ENCODE measurements at regions not wholly inside any gene's neighbourhood (a gene's known extent, or its start where the extent isn't known, plus 50 kb on each side); places are given as distances from the start of the nearest gene placed in this dataset.

DNA sequence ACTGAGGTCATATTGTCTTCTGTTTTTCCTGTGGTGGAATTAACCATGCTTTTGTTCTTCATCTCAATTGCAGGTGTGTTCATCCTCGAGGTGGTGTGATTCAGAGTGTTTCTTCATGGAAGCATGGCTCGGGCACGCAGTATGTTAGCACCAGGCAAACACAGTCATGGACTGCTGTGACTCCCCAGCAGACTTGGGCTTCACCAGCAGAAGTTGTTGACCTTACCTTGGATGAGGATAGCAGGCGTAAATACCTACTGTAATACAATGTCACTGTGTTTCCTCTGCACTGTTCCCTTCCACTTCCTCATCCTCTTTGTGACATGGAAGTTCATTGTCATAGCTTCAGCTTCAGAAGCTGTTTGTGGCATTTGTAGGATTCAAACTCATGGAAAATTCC is 158.7 kb downstream of the HAUS1 start:
- no peak overlapping the region for H2AFZ ChIP-seq (ENCODE audit: low read length)
- POLR2A ChIA-PET (ENCODE audit: partially characterized antibody), result interaction anchor here (1.4 kb wide), 1 partner anchor 9 kb away, joined by 4 read pairs; no protein-coding TSS in a partner anchor
- H2BK15ac ChIP-seq (ENCODE audit: low read length), result no peak overlapping the region; the same call in 1 of the 2 replicates
- no peak overlapping the region for H4K5ac ChIP-seq (ENCODE audit: insufficient read length, low read depth, low read length)
- H2AK5ac ChIP-seq (ENCODE audit: low read depth, low read length), result peak overlapping the region; percentile 99
- peak overlapping the region; percentile 99 for H2BK12ac ChIP-seq (ENCODE audit: low read depth, low read length)
- H2BK20ac ChIP-seq (ENCODE audit: low read length), result peak overlapping the region; percentile 24; the same call in 1 of the 2 replicates
- 0 out of 2 replicates have a peak overlapping the region, but pooled peaks have one; percentile 30 for H2BK5ac ChIP-seq (ENCODE audit: low read depth, low read length)
- H3K9ac ChIP-seq (replicated peaks in 1 of 4; ENCODE audit: extremely low read depth in 1 of 4, low read depth in 3 of 4, low read length in 3 of 4), result no peak overlapping the region
- no peaks in the 10 kb centered on the region for H3K9me3 ChIP-seq (ENCODE audit: insufficient read depth in 2 of 2, low read depth in 1 of 2, low read length in 1 of 2)
- no peaks in the 10 kb centered on the region for H4K20me1 ChIP-seq (replicated peaks in 1 of 2; ENCODE audit: control insufficient read depth in 1 of 2, insufficient read depth in 2 of 2, low read length in 2 of 2)
- peak overlapping the region; percentile 9 for H2BK120ac ChIP-seq (replicated peaks; ENCODE audit: low read depth, low read length)
- no peaks in the 10 kb centered on the region for H3K79me1 ChIP-seq (ENCODE audit: low read depth, low read length)
- no peak for DNase-seq (ENCODE audit: low read depth in 1 of 2, low spot score in 2 of 2)
- no peak overlapping the region for H3K27ac ChIP-seq (ENCODE audit: low read depth, low read length)
- H4K8ac ChIP-seq (ENCODE audit: extremely low read depth, insufficient read depth, low read length), result no peak overlapping the region
- peak overlapping the region; percentile 9 for H3K4ac ChIP-seq (replicated peaks; ENCODE audit: insufficient read length, low read depth, low read length)
- TF ChIP-seq JUND (IDR thresholded peaks at IDR 0.05; ENCODE audit: low read length) (no peak), YY1 (IDR thresholded peaks at IDR 0.05; ENCODE audit: low read depth, low read length) (no peak), POLR2A (IDR thresholded peaks at IDR 0.05; ENCODE audit: control extremely low read depth in 1 of 2, low read depth in 2 of 2, low read length in 2 of 2) (no peak), CHD2 (IDR thresholded peaks at IDR 0.05; ENCODE audit: low read length) (no peak)
- no peak for FAIRE-seq
- no peak overlapping the region for H3K4me3 ChIP-seq (ENCODE audit: extremely low read depth in 1 of 4, insufficient read depth in 2 of 4, low read depth in 3 of 4, low read length in 4 of 4)
- H3K4me1 ChIP-seq (replicated peaks in 1 of 4; ENCODE audit: control insufficient read depth in 3 of 4, insufficient read depth in 4 of 4, low read length in 3 of 4), result peaks cover 11 to 50% (median 35%) of the 10 kb centered on the region in 4 experiments
- H3K56ac ChIP-seq (replicated peaks; ENCODE audit: insufficient read length, low read depth, low read length), result no peak overlapping the region
- peak overlapping the region; percentile 48 for H4K91ac ChIP-seq (replicated peaks; ENCODE audit: insufficient read length, low read length)
- peak overlapping the region; percentile 83; the same call in 1 of the 2 replicates for H3K18ac ChIP-seq (ENCODE audit: extremely low read depth, low read length)
- no peak overlapping the region for H3K14ac ChIP-seq (ENCODE audit: insufficient read length)
- peak overlapping the region in 1 of 2 experiments; percentile 72; a peak in 1 of 4 replicates for H3K4me2 ChIP-seq (ENCODE audit: insufficient read depth in 1 of 2, low read depth in 2 of 2, low read length in 2 of 2)
- 85% methylated on average over 4 of the region's 4 CpGs; no CpG with 5 or more reads in 1 of the 2 experiments for WGBS, 2 experiments (ENCODE audit: extremely low coverage in 1 of 2, insufficient coverage in 1 of 2, insufficient read length in 1 of 2, insufficient replicate concordance in 2 of 2, low coverage in 1 of 2, low lambda C conversion rate in 2 of 2, missing lambda C conversion rate in 1 of 2)
- H3K79me2 ChIP-seq (ENCODE audit: control insufficient read depth in 1 of 2, insufficient read depth in 2 of 2, low read length in 2 of 2), result peaks cover 0 to 4% of the 10 kb centered on the region in 2 experiments; a peak in 1 of 4 replicates
- CTCF ChIA-PET (ENCODE audit: partially characterized antibody), result interaction anchor here (1.6 to 2.5 kb wide), 2 partner anchors 9 to 90 kb away, joined by 3 to 8 read pairs; a partner anchor contains a TSS
- peaks cover 0 to 8% (median 0%) of the 10 kb centered on the region in 4 experiments; a peak in 2 of 8 replicates for H3K36me3 ChIP-seq (ENCODE audit: control insufficient read depth in 2 of 4, insufficient read depth in 4 of 4, low read length in 3 of 4)
- H3K27me3 ChIP-seq (replicated peaks in 1 of 4; ENCODE audit: control insufficient read depth in 3 of 4, extremely low read depth in 1 of 4, insufficient read depth in 3 of 4, low read length in 3 of 4), result no peaks in the 10 kb centered on the region
- H3K23ac ChIP-seq (ENCODE audit: insufficient read length), result no peak overlapping the region
- H3K23me2 ChIP-seq (ENCODE audit: low read depth, low read length), result no peaks in the 10 kb centered on the region

Measured in H1 (cell line).